Kidney capillary endothelial cell (primary cell): ENCODE measurements at regions not wholly inside any gene's neighbourhood (a gene's known extent, or its start where the extent isn't known, plus 50 kb on each side); places are given as distances from the start of the nearest gene placed in this dataset.
"Not testable (repeated sequence)": the region's sequence is repeated elsewhere in the genome, so short reads cannot be mapped to it uniquely, and the experiment has no call there.

Experiments used
- DNase-seq: peaks from one replicate; pipeline ENCODE4 v3.0.0-alpha.2; 2018; ENCODE audit warnings: low spot score

DNA sequence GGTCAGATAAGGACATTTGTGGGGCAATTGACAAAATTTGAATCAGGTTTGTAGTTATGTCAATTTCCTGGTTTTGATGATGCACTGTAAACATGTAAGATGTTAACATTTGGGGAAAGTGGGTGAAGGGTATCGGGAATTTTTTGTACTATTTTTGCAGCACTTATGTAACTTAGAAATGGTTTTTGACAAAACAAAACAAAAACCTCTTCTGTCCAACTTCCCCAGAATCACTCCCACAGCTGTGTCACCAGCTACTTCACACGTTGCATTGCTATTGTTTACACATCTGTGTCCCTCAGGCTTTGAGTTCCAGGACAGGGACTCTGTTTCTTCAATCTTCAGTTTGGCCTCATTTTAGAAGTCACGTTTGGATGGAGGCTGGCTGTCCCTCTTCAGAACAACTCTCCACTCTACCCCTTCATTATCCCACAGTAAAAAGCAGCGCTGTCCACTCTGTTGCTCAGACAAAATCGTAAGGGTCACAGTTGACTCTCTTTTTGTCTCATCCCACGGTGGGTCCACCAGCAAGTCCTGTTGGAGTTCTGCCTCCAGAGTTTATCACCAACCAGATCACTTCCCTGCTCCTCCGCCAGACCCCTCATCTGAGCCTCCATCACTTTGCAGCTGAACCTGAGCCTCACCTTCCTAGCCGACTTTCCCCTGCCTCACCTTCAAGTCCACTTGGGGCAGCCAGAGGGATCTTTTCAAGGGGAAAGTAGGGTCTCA is 63.2 kb downstream of the NENF start:
- DNase-seq = no peak

DNA sequence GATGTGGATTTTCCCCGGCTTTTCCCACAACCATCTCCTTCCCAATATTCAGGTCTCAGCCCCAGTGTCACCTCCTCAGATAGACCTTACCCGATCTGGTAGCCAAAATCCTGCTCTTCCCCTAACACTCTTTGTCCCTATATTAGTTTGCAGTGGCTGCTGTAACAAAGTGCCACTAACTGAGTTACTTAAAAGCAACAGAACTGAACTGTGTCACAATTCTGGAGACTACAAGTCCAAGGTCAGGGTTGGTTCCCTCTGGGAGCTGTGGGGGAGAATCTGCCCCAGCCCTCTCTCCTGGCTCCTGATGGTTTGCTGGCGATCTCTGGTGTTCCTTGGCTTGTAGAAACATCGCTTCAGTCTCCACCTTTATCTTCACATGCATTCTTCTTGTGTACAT is 64.0 kb downstream of the NENF start:
- no peak for DNase-seq

DNA sequence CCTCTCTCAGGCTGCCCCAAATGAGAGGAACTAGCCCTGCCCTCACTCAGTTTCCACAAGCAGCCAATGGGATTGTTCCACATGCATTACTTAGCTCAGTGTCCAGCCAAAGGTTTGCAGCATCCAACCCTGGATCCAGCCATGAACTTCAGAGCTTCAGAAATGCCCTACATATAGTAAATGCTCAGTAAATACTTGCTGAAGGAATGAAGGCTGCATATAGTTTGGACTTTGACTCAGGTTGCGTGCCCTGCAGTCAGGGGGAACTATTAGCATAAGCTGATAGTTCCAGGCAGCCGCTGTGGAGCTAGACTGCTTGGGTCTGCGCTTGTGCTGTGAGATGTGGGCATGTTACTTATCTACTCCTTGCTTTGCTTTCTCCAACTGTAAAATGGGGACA is 64.8 kb downstream of the NENF start:
- DNase-seq = no peak

DNA sequence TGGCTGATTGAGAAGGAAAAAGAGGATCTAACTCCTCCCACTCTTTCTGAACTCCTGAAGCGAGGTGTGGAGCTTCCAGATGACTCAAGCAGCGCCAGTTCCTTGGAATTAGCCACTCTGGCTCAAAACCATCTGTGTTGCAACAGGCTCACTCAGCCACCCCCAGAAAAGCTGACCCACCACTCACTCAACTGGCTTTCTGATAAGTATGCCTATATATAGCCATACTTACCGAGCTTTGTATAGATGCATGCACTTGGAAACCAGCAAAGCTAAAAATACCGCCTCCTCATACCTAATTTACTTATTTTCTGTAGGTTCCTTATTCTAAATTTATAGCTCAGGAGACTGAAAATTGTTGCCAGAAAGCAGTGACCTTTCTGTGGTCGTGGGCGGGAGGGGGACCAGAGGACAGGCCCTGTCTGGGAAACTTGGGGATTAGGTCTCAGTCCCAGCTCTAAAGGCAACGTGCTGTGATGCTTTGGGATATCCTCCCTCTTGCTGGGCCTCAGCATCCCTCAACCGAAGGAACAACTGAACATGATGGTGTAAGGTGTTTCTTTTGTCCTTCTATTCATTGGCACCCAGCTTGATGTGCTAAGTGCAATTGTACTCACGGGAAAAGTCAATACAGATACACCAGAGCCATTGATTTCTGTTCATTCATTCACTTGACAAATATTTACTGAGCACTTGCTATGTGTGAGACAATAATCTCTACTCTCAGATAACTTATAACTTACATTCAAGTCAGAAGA is 65.7 kb downstream of the NENF start:
- DNase-seq = no peak

DNA sequence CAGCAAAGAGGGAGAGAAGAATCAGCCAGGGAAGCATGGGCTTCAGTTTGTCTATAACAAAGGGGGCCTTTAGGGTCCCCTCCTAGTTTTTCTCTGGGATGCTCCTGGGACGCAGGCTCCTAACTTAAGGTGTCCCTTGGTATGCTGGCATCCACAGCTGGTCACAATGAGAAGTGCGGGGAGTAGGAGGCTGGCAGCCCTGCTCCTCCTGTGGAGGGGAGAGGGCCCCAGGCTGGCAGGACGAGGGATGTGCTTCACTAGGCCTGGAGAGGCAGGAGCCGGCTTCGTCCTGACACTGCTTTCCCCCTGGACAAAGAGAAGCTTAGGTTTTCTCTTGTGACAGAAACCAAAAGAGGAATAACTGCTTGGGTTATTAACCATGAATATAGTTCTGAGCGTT is 67.6 kb downstream of the NENF start:
- DNase-seq = no peak

DNA sequence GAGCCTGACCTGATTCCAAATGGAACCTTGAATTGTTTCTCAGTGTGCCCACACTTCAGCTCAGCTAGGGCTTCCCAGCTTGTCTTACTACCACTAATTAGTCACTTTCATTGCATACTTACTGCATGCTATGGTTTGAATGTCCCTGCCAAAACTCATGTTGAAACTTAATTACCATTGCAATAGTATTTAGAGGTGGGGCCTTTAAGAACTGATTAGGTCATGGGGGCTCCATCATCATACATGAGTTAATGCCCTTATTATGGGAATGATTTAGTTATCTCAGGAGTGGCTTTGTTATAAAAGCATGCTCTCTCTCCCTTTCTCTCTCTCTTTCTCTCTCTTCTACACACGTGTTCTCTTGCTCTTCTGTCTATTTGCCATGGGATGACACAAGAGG is 68.3 kb downstream of the NENF start:
- no peak for DNase-seq

DNA sequence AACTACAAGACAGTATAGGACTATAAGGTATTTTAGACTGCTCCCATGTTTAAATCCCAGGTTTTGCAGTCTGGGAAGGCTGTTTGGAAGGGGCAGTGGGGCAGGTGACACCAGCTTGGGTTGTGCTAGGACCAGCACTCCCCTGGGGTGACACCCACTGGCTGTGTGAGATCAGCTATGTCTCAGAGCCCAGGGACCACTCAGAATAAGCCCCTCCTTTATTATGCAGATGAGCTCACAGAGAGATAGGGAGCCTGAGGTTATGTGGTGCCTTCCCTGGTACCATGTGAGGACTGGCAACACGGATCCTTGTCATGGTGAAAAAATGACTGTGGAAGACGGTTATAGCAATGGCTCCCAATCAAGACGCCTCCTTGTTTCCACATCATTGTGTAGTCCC is 71.0 kb downstream of the NENF start:
- DNase-seq = no peak

DNA sequence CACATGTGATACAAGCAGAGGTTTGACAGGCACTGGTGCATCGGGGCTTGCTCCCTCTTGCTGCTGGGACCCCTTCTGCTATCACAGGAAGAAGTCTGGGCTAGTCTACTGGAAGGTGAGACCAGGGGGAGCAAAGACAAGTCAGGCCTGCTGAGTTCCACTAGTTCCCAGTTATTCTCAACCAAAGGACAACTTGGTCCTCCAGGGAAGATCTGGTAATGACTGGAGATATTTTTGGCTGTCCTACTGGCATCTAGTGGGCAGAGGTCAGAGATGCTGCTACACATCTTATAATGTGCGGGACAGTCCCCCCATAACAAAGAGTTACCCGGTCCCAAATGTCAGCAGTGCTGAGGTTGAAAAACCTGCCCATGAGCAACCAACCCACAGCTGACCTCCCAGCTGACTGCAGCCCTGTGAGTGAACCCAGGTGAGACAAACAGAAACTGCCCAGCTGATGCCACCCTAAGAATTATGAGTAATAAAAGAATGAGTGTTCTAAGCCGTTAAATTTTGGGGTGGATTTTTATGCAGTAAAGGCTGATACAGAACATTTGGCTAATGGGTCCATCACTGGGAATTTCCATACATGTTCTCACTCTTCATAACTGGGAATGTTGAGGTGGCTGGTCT is 71.6 kb downstream of the NENF start:
- DNase-seq = no peak

DNA sequence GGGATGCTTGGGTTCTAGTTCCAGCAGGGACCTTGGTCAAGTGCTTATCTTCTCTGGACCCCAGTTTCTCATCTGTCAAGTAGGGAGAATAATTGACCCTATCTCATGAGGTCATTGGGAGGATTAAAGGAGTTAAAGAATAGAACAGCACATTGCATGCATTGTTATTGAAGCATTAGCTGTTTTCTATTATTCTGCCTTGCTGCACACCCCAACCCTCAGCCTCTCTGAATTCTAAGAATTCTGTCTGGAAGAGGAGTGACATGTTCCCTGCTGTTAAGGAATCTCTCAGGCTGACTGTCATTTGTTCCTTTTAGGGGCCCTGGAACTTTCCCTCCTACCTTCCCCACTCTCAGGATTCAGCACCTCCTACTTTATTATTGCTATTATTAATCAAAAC is 73.9 kb downstream of the NENF start:
- DNase-seq = no peak

DNA sequence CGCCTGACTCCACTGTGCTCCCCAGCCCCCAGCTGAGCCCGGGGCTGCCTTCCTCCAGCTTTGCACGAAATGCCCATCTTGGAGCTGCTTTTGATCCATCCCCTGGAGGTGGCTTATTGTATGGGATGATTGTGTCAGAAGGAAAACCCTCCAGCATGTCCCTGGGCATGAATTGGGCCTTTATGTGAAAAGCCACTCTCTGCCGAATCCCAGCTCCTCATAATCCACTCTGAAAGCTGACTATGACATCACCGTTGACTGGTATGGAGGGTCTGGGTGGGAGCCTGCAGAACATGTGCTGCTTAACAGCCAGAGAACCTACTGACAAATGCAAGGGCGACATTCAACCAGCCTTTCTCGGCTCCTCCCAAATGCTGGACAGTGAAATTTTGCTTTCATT is 74.6 kb downstream of the NENF start:
- DNase-seq = no peak

DNA sequence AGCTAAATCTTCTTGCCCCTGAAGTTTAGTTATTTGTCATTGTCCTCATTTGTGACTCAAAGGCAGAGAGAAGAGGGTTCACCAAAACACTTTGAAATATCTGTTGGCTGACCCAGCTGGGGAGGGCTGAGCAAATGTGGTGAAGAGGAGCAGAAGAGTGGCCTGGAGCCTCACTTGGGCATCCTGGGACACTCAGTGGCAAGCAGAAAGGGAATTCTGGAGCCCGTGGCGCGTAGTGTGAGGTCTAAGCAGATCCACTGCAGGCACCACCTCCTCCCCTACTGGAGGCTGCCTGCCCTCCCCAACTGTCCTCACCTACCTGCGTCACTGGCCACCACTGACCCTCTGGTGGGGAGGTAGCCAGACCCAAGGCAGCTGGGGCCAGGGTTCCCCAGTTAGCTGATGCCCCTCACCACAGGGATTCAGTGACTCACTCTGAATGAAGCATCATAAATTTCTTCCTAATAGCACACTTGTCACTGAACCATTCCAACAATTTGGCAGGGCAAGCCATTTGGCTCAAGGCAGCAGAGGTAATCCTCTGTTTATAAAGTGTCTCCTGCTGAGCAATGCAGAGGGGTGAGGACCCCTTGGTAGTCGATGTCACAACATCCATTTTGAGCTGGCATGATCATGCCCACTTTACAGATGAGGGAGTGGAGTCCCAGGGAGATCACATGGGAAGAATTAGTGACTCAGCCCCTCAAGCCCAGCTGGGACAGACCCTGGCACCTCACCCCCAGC is 80.3 kb downstream of the NENF start:
- DNase-seq = no peak

DNA sequence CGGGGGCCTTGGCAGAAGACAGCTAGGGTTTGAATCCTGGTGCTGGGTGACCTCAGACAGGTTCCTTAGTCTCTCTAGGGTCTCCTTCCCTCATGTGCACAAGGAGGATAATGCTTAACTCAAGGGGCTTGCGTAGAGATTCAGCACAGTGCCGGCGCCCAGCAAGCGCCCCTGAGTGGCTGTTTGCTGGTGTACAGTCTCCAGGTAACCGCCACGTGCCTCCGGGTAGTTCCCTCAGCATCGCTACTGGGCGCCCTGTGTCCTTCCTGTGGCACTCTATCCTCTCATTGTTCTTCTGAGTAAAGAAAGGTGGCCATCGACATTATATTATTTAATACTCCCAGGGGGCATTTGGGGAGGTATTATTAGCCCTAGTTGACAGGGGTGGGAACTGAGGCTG is 80.9 kb downstream of the NENF start:
- DNase-seq = no peak

DNA sequence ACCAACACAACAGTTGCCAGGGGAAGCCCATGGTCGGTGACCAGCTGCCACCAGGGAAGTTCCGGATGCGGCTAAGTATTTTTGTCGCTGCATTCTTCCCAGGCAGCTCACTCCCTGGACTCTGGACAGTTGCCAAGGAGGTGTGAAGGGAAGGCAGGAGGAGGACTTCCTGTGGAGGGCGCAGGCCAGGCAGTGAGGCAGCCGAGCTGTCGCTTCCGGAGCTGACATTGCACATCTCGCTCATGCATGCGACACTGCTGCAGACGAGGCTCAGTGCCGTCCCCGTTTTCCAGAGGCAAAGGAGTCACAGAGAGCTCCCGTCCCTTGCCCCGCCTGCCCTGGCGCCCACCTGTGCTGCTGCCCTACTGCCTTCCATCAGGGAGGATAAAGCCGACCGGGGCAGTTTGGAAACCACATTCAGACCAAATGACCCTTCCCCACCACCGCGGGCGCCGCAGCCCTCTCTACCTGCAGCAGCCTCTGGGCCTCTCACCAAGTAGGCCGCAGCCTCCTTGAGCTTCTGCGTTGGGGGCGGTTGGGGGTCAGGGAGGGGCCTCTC is 81.4 kb downstream of the NENF start:
- peak; percentile 91 for DNase-seq

DNA sequence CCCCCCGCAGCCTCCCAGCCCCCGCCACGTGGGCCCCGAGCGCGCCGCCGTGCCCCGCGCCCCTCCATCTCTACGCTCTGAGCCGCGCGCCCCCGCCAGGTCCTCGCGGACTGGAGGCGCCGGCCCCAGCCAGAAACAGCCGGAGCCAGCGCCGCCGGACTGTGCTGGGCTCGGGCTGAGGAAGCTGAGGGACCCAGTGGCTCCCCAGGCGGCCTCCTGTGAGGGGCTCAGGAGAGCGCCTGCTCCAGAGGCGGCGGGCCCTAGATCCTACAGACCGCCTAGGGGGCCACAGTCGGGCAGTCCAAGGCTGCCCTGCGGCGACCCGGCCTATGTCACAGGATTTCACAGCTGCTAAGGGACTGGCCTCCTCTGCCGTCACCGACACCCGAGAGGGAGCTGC is 82.1 kb downstream of the NENF start:
- no peak for DNase-seq

DNA sequence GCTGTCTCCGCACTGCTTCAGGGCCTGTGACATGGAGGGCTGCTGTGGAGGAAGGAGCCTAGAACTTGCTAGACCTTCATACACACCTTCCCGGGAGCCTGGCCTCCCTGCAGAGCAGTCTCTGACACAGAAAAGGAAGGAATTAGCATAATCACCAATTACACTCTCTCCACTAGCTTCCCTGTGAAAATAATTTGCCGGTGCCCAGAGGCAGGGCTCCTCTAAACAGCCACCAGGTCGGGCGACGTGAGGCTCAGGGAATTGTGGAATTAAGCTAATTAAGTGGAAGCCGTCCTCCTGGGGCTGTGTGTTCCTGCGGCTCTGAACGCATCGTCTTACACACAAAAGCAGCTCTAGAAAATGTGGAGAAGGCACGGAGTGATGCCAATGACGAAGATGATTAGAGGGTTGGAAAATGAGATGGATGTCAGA is 82.6 kb downstream of the NENF start:
- no peak for DNase-seq

DNA sequence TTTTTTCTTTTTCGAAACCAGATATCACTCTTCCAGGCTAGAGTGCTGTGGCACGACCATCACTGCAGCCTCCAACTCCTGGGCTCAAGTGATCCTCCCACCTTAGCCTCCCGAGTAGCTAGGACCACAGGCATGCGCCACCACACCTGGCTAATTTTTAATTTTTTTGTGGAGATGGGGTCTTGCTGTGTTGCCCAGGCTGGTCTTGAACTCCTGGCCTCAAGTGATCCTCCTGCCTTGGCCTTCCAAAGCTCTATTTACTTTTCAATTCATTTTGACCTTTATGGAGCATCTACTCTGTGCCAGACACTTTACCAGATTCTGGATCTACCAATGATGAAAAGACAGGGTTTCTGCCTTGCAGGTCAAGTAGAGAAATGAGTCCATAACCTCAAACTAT is 83.3 kb downstream of the NENF start:
- not testable (repeated sequence) for DNase-seq

DNA sequence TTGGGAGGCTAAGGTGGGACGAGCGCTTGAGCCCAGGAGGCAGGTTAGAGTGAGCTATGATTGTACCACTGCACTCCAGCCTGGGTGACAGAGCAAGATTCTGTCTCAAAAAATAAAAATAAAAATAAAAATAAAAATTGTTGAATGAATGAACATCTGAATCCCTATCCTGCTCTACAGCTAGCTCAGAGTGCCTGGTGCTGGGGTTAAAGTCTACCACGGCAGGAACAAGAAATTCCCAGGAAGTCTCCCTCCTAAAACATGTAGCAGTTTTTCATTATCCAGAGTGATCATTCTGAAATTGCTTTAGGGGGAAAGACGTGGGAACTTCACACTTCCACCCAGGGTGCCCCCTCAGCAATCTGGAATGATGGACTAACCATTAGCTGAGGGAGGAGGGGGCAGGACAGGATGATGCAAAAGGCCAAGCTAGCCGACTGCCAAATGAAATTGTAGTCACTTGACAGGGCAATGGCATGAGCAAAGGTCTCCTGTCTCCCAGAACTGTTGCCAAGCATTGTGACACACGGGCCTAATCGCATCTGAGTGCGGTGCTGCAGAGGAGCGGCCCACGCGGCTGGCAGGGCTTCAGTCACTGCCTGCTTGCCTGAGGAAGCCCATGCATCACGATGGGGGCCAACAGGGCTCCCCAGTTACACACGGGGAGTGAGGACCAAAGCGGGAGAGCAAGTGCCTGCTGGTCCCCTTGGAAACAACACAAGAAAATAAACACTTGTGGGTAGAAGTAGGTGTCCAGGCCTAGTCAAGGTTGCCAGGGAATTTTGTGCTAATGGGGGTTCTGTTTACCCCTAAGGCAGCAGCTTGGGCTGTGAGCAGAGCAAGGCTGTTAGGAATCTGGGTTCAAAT is 85.7 kb downstream of the NENF start:
- DNase-seq = no peak

DNA sequence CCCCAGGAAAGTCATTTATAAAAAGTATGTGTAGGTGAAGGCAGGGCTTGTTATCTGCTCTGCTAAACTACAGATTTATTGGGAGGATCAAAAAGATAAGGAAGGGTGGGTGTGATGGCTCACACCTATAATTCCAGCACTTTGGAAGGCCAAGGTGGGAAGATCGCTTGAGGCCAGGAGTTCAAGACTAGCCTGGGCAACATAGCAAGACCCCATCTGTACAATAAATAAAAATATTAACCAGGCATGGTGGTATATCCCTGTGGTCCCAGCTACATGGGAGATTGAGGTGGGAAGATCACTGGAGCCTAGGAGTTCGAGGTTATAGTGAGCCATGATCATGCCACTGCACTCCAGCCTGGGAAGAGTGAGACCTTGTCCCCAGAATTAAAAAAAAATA is 86.4 kb downstream of the NENF start:
- DNase-seq = no peak

DNA sequence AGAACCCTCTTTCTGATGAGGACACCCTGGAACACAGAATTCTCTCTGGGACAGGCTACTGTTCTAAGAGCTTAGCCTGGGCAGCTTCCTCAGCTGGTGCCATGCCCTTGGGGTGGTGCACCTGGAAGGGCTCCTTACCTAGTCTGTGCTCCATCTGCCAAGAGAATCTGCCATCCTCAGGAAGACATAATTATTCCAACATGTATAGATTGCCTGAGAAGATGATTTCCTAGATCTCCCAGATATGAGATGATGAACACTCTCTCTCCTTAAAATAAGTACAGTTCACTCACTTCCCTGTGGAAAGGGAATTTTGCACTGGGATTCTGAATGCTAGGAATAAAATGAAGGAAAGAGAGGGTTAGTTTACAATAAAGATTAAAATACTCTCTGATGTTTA is 87.6 kb downstream of the NENF start:
- DNase-seq = no peak

DNA sequence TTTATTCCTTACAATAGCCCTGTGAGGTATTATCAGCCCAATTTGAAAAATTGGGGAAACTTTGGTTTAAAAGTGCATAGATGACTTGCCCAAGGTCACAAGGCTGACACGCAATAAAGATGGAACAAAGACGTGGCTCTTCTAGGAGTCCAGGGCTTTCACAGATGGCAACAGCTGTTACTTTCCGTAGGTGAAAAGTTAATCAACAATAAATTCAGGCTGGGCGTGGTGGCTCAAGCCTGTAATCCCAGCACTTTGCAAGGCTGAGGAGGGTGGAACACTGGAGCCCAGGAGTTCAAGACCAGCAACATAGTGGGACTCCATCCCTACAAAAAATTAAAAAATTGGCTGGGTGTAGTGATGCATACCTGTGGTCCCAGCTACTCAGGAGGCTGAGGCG is 87.8 kb upstream of the ATF3 start:
- no peak for DNase-seq

DNA sequence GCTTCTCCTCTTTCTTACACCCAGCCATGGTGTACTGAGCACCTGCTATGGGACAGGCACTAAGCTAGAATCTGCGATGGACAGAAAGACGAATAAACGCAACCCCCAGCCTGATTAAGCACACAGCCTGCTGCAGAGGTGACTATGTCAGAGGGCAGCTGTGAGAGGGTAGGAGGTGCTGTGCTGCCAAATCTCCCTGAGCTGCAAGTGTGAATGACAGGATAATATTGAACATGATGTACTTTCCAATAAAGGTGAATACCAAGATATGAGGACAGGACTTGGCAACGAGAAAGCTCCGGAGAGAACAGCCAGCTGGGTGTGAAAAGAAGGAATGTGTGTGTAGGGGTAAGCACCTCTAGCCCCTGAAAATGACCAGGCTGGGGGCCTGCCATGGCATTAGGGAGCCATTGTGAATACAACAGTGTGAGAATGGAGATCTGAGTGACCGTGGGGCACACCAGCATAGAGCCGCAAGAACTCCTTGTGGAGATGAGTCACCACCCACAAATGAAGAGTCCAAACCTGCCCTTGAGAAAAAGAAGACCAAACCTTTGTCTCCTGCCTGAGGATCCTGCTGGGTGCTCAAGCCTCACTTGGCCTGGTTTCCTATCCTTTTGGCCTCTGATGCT is 83.0 kb upstream of the ATF3 start:
- DNase-seq = no peak
